G401 (cell line): ENCODE measurements at regions not wholly inside any gene's neighbourhood (a gene's known extent, or its start where the extent isn't known, plus 50 kb on each side); places are given as distances from the start of the nearest gene placed in this dataset.

Experiments
- DNase-seq: peaks from one replicate; pipeline ENCODE4 v3.0.0-alpha.2; 2015; ENCODE audit warnings: low spot score
- in situ Hi-C: cut with HindIII; loops from 2 replicates; pipeline ENCODE4 v1.10.0; 2016; ENCODE audit warnings: low sequenced_read_pairs, mixed read lengths

DNA sequence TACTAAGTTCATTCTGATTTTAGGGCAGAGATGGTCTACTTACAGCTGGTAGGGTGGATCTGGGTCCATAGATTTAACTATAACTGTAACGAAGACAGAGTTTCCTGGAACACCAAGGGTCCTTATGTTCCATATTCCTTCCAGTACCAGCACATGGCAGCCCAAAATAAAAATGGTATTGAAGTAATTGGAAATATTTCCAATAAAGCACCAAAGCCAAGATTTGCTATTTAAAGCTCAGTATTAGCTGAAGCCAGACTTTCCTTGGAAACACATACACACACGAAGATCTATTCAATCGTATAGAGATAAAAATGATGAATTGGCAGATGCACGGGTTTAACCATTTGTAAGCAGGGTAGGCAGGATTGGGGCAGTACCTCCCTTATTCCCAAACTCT is 289.1 kb upstream of the SORCS1 start:
- no peak for DNase-seq
- in situ Hi-C loops, result no loop called here

DNA sequence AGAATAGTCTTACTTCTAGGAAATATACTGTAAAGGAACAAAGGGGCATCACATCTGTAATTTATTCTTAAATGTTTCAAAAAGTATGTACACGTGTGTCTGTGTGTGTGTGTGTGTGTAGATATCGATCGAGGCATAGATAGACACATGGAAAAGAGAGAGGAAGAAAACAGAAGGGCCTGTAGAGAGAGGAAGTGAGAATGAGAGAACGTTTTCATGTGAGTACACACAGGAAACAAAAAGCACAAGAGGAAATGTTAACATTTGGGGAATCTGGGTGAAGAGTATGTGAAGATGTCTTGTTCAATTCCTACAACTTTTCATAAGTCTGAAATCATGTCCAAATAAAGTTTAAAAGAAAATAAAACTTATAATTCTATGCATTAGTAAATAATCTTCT is 286.5 kb upstream of the SORCS1 start:
- no peak for DNase-seq
- in situ Hi-C loops, result no loop called here

DNA sequence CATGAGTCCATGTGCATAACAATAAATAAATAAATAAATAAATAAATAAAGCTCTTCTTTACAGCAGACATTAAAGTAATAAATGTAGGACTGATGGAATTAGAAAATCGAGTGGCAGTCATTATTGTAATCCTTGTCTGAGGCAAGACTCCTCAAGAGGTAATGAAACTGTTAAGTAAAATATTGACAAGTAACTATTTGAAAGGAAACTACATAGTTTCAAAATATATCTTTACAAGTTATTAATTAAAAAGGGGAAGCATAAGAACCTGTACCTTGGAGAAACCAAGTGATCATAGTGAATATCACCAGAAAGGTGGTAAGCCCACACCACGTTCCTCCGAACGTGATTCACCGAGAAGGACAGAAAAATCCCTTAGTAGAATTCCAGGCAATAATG is 285.6 kb upstream of the SORCS1 start:
- in situ Hi-C loops, result no loop called here
- no peak for DNase-seq

DNA sequence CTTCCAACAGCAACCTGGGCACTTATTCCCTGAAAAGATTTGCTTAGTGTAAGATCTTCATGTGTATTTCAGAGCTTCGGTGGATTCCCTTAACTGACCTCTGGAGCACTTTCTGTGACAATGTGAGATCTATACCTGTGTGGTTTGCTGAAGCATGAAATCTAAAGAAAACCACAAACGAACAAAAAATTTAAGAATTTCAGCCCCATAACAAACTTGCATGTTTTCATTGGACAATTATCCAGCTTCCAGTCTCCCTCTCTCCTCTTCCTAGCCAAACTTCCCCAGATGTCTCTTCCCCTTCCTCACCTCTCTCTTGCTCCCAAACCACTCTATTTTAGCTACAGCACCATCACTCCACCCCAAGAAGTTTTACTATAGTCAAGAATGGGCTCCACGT is 279.9 kb upstream of the SORCS1 start:
- in situ Hi-C loops, result no loop called here
- DNase-seq, result no peak

DNA sequence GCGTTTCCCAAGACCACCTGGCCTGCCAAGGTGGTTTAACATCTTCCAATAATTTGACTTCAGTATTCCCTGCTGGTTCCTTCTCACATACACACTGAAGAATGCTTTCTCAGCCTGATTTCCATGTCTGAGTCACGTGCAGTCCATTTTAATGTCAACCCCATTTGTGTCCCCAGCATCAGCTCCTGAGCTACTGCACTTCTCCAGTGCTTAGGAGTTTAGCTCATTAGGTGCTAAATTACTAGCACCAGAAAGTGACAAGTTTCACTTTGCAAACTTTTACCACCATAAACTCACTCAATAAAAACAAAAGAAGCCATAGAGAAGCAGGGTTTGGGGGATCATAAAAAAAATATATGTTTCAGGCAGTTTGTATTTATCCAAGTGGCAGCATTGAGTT is 279.3 kb upstream of the SORCS1 start:
- no peak for DNase-seq
- in situ Hi-C loops, result no loop called here

DNA sequence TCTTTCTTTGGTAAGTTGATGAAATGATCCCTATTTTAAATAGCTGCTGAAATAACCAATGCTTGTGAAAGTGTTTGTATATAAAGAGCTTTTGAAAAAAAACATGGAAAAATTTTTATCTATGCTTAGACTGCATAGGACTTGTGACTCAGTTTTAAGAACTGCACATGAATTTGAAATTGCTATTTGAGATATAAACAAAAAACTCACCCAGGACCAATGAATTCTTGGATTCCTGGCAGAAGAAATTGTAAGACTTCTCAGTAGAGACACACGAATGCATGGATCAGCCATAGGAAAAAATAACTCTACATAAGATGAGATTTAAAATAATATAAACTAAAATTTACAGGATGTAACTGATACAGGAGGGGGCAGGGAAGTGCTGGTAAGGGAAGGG is 278.8 kb upstream of the SORCS1 start:
- DNase-seq, result no peak
- in situ Hi-C loops, result no loop called here

DNA sequence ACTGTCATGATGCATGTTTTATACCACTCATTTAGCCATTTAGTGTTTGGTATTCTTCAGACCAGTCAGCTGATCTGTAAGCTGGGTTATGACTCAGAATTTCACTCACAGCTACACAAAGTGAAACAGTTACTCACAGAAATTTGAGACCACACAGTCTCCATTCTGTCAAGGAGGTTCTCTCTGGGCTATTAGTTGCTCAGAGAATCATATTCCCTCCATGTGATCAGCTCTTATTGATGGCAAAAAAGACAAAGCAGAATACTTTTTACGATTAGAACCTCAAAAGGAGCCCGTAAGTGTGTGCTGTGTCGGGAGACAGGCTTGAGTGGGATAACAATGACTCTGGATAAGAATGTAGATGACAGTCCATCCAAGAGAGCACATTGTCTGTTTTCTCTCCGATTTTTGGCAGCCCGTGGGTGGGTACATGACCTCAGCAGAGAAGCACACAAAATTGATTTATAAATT is 277.6 kb upstream of the SORCS1 start:
- in situ Hi-C loops, result no loop called here
- DNase-seq, result no peak

DNA sequence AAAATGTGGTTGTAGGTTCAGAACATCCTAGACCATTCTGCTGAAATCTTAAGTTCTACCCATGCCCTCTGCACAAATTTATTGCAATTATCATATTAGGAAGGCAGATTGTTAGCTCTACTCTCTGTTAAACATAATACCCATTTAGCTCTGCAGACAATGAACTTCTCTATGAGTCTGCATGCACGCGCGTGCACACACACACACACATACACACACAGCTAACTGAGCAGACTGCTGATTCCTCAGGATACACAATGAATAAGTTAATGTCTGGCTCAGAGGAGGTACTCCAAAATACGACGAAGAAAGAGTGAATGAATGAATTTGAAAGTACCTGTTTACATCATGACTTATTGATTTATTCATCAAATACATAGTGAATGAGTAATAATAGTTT is 276.2 kb upstream of the SORCS1 start:
- in situ Hi-C loops, result no loop called here
- DNase-seq, result no peak

DNA sequence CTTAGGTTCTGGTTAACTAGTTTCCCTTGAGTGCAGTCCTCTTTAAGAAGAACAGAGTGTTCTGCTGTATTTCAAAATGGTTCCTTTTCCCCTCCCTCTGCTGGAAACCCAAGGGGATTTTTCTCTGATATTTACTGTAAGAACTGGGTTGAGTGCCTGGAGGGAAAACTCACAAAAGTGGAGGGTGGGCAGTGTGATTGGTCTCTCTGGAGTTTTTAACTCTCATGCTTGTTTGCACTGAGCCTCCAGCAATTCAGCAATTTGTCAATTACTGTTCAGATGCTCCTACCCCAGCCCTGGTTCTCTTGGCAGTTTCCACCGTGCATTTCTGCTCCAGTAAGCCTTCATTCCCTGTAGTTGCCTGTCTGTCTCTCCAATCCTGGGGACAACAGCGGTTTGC is 273.4 kb upstream of the SORCS1 start:
- no peak for DNase-seq
- in situ Hi-C loops, result no loop called here

DNA sequence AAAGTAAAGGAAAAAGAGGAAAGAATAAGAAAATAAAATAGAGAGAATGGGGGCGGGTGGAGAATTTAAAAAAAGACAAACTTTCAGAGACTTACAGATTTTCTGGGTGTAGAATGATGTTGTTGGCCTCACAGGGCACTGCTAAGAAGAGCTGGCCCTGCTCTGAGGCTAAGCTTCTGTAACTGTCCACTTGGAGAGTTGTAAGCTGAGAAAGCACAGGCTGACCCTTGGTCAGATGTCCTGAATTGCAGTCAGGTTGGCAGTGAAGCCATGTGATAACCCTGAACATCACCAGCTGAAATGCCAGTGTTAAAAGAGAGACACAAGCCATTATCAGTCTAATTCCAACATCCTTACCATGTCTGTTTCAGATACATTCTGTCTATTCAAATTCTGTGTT is 272.1 kb upstream of the SORCS1 start:
- in situ Hi-C loops, result no loop called here
- no peak for DNase-seq

DNA sequence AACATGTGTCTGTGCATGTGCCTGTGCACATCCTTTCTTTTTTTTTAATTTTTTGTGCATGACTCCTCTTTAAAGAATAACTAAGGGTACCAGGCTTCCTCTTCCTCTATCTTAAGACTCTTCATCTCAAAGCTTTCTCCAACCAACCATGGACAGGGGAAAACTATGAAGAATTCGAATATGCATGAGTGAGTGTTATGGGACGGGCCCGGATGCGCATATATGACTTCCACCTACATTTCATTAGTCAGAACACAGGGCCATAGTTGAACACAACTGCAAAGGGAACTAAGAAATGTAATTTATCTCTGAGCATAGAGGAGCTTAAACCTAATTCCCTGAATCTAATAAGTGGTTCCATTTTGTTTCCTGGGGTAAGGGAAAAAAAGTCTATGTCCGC is 270.3 kb upstream of the SORCS1 start:
- DNase-seq, result no peak
- in situ Hi-C loops, result no loop called here

DNA sequence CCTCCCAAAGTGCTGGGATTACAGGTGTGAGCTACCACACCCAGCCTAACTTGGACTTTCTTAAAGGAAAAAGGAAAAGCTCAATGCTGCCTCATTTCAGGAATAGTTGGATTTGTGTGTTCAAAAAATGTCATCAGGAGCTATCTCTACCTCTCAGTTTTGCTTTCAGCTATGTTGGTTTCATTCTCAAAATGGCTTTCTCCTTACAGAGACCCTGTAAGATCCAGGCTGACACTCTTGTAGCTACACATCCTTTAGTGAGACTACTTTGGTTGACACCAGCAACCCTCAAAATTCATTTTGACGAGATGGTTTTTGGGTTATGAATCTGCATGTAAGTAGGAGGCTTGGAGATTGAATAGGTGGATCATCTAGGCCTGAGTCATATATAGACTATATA is 269.7 kb upstream of the SORCS1 start:
- no peak for DNase-seq
- in situ Hi-C loops, result no loop called here

DNA sequence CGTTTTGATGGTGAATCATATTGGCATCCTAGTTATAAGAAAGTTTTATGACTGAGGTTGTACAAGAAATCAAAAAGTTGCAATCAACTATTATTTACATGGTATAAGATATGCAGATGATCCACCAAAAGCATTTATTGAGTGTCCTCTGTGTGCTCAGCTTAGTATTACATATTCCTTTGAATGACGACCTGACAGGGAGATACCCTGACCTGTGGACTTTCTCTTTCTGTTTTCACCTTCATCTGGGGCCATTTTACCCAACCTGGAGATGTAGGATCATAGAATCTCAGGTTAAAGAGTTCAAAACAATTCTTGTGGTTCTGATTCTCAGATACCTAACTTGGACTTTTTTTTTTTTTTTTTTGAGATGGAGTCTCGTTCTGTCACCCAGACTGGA is 269.1 kb upstream of the SORCS1 start:
- in situ Hi-C loops, result no loop called here
- no peak for DNase-seq

DNA sequence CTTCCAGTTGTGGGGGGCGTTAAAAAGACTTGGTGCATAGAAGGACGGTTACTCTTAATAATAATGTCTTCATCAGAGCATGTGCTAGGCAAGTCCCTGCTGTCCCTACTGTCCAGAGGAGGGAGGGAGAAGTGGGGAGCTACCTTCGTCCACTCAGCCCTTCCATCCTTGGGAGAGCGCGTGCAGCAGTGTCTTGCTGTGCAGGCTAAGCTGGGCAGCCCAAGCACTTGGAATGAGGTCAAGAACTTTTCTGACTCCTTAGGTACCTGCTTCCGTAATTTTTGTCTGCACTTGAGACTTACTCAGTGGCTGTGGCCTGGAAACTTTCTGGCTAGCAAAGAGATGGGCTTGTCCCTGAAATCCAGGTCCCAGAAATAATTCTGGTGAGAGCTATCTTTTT is 265.9 kb upstream of the SORCS1 start:
- in situ Hi-C loops, result no loop called here
- DNase-seq, result no peak

DNA sequence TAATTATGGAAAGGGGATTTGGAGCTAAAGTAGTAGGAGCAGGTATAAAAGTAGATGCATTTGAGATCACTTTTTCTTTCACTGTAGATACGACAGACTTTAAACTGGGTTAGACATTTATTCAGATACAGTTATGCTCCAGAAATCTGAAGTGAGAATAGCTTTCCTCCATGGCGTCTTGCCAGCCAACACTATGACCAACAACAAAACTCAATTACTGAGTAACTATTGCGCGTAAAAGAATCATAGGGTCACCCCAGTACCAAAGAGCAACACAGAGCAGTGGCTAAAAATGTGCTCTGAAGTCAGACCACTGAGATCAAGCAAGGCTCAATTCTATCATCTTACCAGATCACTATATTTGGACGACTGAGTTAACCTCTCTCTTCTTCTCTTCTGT is 262.5 kb upstream of the SORCS1 start:
- DNase-seq, result no peak
- in situ Hi-C loops, result no loop called here

DNA sequence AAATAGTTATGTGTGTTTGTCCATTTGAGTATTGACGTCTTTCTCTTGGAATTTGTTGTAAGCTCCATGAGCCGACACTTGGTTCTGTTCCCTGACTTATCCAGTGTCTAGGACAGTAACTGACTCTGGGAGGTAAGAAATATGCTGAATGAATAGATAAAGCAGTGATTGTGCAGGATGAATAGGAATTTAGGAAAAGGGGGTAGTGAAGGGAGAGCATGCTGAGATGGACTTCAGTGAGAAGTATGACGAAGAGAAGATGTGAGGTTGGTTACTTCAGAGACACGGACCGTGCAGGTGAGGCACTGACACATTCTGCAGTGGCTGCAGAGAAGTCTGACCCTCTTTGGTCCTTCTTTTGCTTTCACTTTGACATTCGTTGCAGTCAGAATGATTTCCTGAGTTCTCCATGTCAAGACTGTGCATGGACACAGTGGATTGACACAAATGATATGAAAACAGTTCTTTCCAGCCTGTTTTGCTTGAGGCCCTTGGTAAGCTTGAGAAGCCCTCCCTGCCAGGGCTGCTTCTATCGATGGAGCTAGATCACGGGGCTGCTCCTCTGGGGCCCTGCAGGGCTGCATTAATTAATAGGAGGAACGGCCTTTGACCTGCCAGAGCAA is 261.5 kb upstream of the SORCS1 start:
- in situ Hi-C loops, result no loop called here
- no peak for DNase-seq

DNA sequence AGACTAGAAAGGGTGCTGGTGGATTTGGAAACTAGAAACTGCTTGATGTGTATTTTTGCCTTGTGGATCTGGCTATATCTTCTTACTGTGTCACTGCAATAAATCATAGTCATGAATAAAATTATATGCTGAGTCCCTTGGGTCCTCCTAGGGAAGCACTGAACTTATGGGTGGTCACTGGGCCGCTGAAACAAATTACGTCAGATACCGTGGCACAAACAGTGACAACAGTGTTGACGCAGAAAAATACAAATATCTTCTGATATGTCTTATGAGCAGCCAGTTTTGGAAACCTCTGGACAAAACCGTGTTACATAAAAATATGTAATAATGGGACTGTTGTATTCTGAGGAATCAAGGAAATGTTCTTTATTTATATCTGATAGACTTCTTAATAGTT is 260.1 kb upstream of the SORCS1 start:
- no peak for DNase-seq
- in situ Hi-C loops, result no loop called here

DNA sequence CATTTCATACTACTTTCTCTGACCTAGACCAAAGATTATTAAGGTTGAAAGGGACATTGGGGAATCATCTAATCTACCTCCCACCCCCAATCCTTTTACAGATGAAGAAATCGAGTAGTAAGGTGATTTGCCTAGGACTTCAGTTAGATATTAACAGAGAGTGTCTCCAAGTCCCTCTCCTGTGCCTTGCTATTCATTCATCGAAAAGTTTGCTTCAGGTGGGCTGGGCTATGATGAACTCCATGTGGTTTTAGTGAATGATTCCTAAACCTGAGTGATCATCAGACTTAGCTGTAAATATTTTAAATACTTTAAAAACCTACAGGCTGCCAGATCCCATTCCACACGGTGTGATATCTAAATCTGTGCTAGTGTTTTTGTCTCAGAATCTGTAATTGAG is 259.4 kb upstream of the SORCS1 start:
- DNase-seq, result no peak
- in situ Hi-C loops, result no loop called here

DNA sequence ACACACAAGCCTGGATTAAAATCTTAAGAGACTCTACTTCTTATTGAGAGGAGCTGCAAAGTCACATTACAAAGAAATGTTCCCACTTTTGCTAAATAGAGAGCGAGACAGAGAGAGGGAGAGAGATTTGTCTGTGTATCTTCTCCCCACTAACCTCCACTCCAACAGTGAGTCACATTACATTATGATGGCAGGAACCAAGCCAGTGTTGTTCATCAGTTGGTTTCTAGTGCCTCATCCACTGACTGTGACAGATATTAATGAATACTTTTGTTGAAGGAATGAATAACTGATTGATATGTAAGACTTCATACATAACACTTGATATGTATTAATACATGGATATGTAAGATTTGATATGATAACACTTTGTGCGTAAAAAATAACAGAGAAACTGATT is 258.2 kb upstream of the SORCS1 start:
- DNase-seq, result no peak
- in situ Hi-C loops, result no loop called here

DNA sequence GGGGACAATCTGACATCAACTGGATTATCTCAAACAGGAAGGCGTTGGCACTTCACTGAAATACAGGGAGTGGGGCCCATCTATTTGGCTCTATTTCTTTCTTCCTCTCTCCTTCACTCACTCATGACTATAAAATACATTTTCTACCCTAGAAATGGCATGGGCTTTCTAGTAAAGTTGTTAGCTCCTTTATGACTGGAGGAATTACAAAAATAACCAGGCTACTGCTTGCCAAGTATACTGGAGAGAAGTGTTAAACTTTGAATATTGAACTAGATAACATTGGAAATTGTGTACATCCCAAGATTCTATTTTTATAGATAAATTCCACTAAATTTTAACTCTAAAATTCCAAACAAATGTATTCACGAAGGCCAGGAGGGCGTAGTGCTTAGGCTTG is 255.7 kb upstream of the SORCS1 start:
- in situ Hi-C loops, result no loop called here
- no peak for DNase-seq

DNA sequence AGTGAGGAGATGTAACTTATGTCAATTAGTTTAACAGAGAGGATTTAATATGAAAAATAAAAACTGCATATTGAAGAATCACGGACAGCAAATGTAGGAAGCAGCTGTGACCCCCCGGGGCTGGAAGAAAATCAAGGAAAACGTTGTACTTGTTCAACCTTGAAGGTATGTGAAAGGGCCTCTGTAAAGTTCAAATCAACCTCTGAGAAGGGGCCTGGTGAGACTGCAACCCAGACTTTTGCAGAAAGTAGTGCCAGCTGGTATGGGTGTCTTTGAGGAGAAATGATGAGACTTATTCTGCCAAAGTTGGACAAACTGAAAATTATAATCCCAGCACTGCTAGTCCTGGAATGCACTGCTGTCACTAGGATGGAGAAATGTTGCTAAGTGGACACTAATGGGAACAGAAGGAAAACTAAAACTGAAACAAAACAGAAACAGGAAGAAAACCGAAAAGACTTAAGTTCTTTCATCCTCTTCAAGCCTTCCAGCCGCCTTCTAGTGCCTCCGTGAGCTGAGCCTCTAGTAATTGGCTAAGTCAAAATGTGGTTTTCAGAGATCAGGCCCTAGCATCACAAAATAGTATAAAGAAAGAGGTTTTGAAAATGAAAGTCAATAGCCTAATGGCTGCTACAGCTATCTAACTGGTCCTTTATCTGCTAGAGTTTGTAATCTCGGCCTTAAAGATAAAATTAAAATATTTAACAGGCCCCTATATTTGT is 253.7 kb upstream of the SORCS1 start:
- in situ Hi-C loops, result no loop called here
- no peak for DNase-seq
